GM21528 (cell line): ENCODE measurements at regions not wholly inside any gene's neighbourhood (a gene's known extent, or its start where the extent isn't known, plus 50 kb on each side); places are given as distances from the start of the nearest gene placed in this dataset.
"Not testable (repeated sequence)": the region's sequence is repeated elsewhere in the genome, so short reads cannot be mapped to it uniquely, and the experiment has no call there.

ENCODE experiments used
- ATAC-seq: cut with Tn5 transposase; IDR thresholded peaks from one replicate; pipeline ENCODE4 v1.9.1; 2021; ENCODE audit warnings: mild to moderate bottlenecking, moderate library complexity; ENCODE audit not compliant: unreplicated experiment, low FRiP score

GRCh38 chr3:98701071-98701675 lies 62.0 kb upstream of the ST3GAL6 start:
- ATAC-seq = no peak

- ATAC-seq = no peak
These were observed 61.0 kb upstream of the ST3GAL6 start for GRCh38 chr3:98702166-98702565.

DNA sequence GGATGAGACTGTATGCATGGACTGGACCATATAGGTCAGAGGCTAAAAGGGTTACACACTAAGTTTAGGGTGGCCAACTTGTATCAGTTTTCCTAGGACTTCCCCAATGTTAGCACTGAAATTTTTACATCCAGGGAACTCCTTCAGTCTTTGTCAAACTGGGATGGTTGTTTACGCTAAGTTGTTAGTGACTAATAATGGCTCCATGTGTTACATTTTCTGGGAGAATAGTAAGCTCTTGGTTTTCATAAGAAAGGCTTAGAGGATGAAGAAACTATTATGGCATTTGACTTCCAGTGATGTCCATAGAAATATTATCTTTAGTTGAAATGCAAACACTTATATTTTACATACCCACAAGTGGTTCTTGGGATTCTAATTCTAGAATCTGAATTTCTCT lies 57.9 kb upstream of the ST3GAL6 start:
- ATAC-seq = no peak

- no peak for ATAC-seq
These were observed 57.4 kb upstream of the ST3GAL6 start for GRCh38 chr3:98705694-98706093.

DNA sequence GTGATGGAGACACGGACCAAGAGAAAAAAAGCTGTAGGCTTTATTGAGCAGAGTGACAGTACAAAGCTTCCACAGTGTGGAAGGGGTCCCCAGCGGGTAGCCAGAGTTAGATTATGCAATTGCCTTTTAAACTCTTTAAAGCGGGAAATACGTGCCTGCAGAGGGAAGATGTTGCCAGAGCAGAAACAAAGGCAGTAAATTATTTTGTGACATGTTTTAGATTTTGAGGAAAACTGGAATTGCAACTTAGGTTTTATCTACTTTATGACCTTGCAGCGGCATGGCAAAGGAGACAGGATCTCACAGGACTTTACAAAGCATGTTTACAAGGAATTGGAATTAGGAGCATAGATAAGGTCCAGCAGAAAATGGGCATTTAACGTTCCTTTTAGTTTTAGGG lies 54.5 kb upstream of the ST3GAL6 start:
- ATAC-seq = not testable (repeated sequence)

- ATAC-seq = no peak
These were observed 53.7 kb upstream of the ST3GAL6 start for GRCh38 chr3:98709441-98709840.

DNA sequence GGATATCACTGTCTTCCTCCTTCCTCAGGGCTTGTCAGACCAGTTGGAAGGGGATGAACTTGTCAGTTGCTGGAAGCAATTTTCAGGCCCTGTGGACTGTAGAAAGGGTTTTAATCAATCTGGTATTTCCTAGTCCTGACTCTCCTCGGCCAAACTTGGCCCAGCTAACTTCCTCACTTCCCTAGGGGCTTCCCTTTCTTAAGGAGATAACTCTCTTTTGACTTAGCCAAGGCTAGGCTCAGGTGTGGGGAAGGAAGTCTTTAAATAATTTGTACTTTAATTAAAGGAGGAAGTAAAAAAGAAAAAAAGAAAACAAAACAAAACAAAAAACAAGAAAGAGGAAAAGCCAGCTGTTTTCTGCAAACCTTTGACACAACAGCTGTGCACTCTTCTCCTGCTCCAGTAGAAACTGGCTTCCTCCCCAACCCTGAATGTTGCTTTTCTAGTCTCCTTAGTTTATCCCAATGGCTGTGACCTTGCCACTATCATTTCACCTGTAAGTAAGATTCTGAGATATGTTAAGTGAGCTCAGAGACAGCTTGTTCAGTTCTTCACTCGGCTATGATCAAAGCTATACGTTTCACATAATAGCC lies 53.0 kb upstream of the ST3GAL6 start:
- ATAC-seq = no peak

GRCh38 chr3:98711426-98711825 lies 51.7 kb upstream of the ST3GAL6 start:
- no peak for ATAC-seq

GRCh38 chr3:98712726-98713125 lies 50.4 kb upstream of the ST3GAL6 start:
- no peak for ATAC-seq

- not testable (repeated sequence) for ATAC-seq
These were observed 49.8 kb upstream of the ST3GAL6 start for GRCh38 chr3:98713332-98713731.
